ENCODE measurements at regions not wholly inside any gene's neighbourhood (a gene's known extent, or its start where the extent isn't known, plus 50 kb on each side); places are given as distances from the start of the nearest gene placed in this dataset.

DNA sequence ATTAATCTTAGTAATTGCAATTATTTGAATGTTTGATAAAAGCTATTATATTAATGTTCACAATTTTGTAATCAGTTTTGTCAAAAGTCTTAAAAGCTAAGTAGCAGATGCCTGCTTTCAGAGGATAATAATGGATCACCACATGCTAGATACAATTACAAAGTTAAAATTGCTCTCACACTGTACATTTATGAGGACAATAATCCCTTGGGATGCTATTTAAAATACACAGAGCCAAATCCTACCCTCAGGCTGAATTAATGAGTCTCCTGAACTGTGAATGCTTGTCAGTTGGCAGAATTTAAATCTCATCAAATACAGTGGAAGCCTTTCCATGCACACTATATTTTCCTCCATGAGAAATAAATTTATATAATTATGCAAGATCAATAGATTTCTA, 153.3 kb upstream of the SYNCRIP start:
- Histone ChIP-seq H3K79me2 (ENCODE audit: insufficient read depth, low read length) (no peaks in the 10 kb centered on the region), H3K56ac (ENCODE audit: insufficient read length, low read depth, low read length) (no peak overlapping the region), H3K18ac (ENCODE audit: insufficient read length, low read depth, low read length) (no peak overlapping the region), H3K4me1 (ENCODE audit: insufficient read depth, low read length) (no peaks in the 10 kb centered on the region), H4K20me1 (ENCODE audit: control insufficient read depth, insufficient read depth, insufficient read length) (no peaks in the 10 kb centered on the region), H4K5ac (ENCODE audit: insufficient read length, low read depth, low read length) (no peak overlapping the region), H4K91ac (ENCODE audit: insufficient read length, low read depth, low read length) (no peak overlapping the region), H2BK20ac (ENCODE audit: low read depth, low read length, poor library complexity, severe bottlenecking) (no peak overlapping the region), H3K9me3 (ENCODE audit: control insufficient read depth, low read depth, low read length) (no peaks in the 10 kb centered on the region), H3K4ac (ENCODE audit: low read depth, low read length) (no peak overlapping the region), H3K4me2 (ENCODE audit: insufficient read depth, insufficient read length, low read length) (no peak overlapping the region), H2AK5ac (ENCODE audit: insufficient read length, low read length) (no peak overlapping the region), H2BK15ac (ENCODE audit: low read depth, low read length) (no peak overlapping the region), H3K79me1 (ENCODE audit: insufficient read depth, low read depth, low read length, poor library complexity, severe bottlenecking) (no peaks in the 10 kb centered on the region), H3K23ac (ENCODE audit: insufficient read length, low read depth, low read length) (no peak overlapping the region), H2AFZ (ENCODE audit: low read length) (no peak overlapping the region), H4K8ac (replicated peaks; ENCODE audit: insufficient read length, low read depth, low read length) (no peak overlapping the region), H2BK120ac (ENCODE audit: low read depth, low read length, poor library complexity, severe bottlenecking) (no peak overlapping the region), H3K9ac (ENCODE audit: extremely low read depth, insufficient read length, low read length) (no peak overlapping the region), H2BK12ac (ENCODE audit: insufficient read length, low read depth, low read length) (no peak overlapping the region), H2BK5ac (ENCODE audit: insufficient read length, low read length) (no peak overlapping the region), H3T11ph (ENCODE audit: low read length) (no peak overlapping the region), H3K14ac (ENCODE audit: insufficient read depth, low read length) (no peak overlapping the region), H3K27me3 (ENCODE audit: insufficient read depth, low read length) (no peaks in the 10 kb centered on the region), H3K27ac (ENCODE audit: insufficient read length, low read depth, low read length) (no peak overlapping the region), H3K23me2 (ENCODE audit: insufficient read length, low read depth, low read length, poor library complexity, severe bottlenecking) (no peaks in the 10 kb centered on the region)
- TF ChIP-seq, protein P1, sequence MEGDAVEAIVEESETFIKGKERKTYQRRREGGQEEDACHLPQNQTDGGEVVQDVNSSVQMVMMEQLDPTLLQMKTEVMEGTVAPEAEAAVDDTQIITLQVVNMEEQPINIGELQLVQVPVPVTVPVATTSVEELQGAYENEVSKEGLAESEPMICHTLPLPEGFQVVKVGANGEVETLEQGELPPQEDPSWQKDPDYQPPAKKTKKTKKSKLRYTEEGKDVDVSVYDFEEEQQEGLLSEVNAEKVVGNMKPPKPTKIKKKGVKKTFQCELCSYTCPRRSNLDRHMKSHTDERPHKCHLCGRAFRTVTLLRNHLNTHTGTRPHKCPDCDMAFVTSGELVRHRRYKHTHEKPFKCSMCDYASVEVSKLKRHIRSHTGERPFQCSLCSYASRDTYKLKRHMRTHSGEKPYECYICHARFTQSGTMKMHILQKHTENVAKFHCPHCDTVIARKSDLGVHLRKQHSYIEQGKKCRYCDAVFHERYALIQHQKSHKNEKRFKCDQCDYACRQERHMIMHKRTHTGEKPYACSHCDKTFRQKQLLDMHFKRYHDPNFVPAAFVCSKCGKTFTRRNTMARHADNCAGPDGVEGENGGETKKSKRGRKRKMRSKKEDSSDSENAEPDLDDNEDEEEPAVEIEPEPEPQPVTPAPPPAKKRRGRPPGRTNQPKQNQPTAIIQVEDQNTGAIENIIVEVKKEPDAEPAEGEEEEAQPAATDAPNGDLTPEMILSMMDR (conservative IDR thresholded peaks at IDR 0.05), result no peak
- H3K27me3 Mint-ChIP-seq (ENCODE audit: low read depth), result no peaks in the 10 kb centered on the region
- peaks cover 6 to 7% of the 10 kb centered on the region in 2 experiments; a peak in 4 of 5 replicates for H3K9me3 Mint-ChIP-seq
- peaks cover 0 to 5% of the 10 kb centered on the region in 2 experiments; a peak in 2 of 4 replicates for H3K4me1 Mint-ChIP-seq
- DNase-seq, result no peak
- no peak overlapping the region for H3K4me3 Mint-ChIP-seq
- no peak overlapping the region for H3K27ac Mint-ChIP-seq
- H3K36me3 Mint-ChIP-seq (ENCODE audit: insufficient read depth in 1 of 3, low read depth in 3 of 3), result peaks cover 0 to 2% (median 0%) of the 10 kb centered on the region in 3 experiments; a peak in 3 of 7 replicates
